GM12873 (cell line): ENCODE measurements at regions not wholly inside any gene's neighbourhood (a gene's known extent, or its start where the extent isn't known, plus 50 kb on each side); places are given as distances from the start of the nearest gene placed in this dataset.

Experiments
- TF ChIP-seq, protein P1 (sequence below): IDR thresholded peaks from 2 replicates; pipeline ENCODE4 v1.5.1; 2012; ENCODE audit warnings: low read depth, mild to moderate bottlenecking, moderate library complexity, low read length, control low read depth; ENCODE audit not compliant: insufficient read depth; ENCODE audit errors: missing control alignments

- TF ChIP-seq, protein P1, sequence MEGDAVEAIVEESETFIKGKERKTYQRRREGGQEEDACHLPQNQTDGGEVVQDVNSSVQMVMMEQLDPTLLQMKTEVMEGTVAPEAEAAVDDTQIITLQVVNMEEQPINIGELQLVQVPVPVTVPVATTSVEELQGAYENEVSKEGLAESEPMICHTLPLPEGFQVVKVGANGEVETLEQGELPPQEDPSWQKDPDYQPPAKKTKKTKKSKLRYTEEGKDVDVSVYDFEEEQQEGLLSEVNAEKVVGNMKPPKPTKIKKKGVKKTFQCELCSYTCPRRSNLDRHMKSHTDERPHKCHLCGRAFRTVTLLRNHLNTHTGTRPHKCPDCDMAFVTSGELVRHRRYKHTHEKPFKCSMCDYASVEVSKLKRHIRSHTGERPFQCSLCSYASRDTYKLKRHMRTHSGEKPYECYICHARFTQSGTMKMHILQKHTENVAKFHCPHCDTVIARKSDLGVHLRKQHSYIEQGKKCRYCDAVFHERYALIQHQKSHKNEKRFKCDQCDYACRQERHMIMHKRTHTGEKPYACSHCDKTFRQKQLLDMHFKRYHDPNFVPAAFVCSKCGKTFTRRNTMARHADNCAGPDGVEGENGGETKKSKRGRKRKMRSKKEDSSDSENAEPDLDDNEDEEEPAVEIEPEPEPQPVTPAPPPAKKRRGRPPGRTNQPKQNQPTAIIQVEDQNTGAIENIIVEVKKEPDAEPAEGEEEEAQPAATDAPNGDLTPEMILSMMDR = no peak
Observed at GRCh38 chr1:175877939-175878737, 134.7 kb upstream of the TNR start.

GRCh38 chr1:175875556-175875955, 132.2 kb upstream of the TNR start:
- TF ChIP-seq, protein P1 = no peak

- TF ChIP-seq, protein P1 = no peak
Observed at GRCh38 chr1:175874081-175874480, 130.7 kb upstream of the TNR start.

GRCh38 chr1:175873290-175873935, 130.0 kb upstream of the TNR start:
- TF ChIP-seq, protein P1 = no peak

DNA sequence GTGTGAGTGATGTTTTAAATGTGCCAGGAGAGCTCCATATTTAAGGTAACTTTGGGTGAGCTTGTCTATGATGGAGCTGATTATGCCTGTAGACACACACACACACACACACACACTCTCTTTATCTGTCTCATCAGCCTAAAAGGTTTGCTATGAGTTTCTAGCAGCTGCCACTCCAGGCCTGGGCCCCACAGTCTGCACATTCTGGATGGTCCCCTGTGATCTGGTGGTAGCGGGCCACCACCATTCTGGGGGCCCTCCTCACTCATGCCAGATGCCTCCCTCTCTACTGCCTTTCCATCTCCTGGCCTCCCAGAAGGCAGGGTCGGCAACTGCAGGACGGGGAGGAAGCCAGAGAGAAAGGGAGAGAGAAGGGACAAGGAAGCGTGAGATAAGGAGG, 129.2 kb upstream of the TNR start:
- TF ChIP-seq, protein P1 = no peak

DNA sequence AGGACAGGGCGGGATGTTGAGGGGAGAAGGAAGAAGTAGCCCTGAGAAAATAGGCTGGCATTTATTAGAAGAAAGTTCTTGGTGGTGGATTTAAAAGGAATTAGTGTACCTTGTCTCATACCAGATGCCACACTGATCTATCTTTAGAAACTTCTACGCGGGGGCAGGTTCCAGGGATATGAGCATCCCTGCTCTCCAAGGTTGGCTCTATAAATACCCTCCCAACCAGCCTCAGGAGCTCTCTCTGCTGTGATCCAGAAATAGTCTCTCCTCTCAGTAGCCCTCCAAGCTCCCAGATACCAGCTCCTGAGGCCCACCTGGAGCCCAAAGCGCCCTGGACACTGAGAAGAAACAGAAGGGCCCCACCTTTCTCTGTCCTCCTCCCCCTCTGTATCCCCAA, 128.3 kb upstream of the TNR start:
- TF ChIP-seq, protein P1 = no peak

DNA sequence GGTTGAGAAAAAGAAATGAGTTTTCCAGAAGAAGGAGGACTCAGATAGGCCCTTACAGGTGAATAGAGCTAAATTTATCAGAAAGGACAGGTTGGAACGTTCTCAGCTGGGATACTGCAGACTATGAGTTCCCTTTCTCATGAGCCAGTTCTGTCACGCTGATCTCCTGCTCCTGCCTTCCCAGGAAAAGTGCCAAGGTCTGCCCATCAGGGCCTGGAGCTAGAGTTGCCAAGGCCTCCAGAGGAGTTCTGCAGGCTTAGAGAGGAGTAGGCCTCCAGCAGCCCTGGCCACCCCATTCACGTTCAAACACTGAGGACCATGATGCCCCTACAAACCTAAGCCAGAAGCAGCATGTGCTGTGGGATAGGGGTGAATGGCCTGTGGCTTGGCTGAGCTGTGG, 126.8 kb upstream of the TNR start:
- TF ChIP-seq, protein P1 = no peak
